ENCODE measurements at regions not wholly inside any gene's neighbourhood (a gene's known extent, or its start where the extent isn't known, plus 50 kb on each side); places are given as distances from the start of the nearest gene placed in this dataset.

DNA sequence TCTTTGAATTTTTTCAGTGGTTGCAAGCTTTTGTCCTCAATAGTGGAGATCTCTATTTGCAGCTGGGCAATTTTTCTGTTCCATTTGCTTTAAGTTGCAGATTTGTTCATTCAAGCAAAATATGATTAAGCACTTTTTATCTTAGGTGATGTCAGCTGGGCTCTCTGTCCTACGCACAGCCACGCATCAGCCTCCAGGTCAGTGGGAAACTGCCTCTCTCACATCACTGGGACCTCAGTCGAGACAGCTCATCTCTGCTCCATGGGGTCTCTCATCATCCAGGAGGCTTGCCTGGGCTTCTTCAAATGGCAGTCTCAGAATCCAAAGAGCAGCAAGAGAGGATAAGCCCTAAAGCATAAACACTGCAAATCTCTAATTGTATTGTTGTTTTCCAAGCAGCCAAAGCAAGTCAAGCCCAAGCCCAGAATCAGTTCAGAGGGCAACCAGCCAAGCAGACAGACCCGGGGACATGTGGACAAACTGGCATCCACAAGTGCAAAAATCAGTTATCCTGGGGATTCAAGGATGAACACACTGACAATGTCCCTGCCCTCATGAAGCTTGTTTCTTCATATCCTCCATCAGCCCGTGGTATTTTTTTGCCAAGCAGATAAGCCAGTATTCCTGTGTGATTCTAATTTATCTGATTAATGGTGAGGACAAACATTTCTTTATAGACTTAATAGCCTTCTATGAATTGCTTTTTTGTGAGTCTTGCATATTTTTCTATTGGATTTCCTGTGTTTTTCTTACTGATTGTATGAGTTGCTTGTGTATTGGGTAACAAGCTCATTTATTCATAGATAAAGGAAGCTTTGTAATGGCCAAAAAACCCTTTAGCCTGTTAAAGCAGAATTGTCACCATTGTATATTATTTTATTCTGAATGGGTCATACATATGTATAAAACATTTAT lies 262.5 kb downstream of the GXYLT1 start:
- H3K4me3 ChIP-seq (ENCODE audit: low read depth, low read length): no peak overlapping the region
- TF ChIP-seq, protein P1, sequence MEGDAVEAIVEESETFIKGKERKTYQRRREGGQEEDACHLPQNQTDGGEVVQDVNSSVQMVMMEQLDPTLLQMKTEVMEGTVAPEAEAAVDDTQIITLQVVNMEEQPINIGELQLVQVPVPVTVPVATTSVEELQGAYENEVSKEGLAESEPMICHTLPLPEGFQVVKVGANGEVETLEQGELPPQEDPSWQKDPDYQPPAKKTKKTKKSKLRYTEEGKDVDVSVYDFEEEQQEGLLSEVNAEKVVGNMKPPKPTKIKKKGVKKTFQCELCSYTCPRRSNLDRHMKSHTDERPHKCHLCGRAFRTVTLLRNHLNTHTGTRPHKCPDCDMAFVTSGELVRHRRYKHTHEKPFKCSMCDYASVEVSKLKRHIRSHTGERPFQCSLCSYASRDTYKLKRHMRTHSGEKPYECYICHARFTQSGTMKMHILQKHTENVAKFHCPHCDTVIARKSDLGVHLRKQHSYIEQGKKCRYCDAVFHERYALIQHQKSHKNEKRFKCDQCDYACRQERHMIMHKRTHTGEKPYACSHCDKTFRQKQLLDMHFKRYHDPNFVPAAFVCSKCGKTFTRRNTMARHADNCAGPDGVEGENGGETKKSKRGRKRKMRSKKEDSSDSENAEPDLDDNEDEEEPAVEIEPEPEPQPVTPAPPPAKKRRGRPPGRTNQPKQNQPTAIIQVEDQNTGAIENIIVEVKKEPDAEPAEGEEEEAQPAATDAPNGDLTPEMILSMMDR (IDR thresholded peaks at IDR 0.05; ENCODE audit: borderline replicate concordance, insufficient read depth, low read depth, low read length): no peak

DNA sequence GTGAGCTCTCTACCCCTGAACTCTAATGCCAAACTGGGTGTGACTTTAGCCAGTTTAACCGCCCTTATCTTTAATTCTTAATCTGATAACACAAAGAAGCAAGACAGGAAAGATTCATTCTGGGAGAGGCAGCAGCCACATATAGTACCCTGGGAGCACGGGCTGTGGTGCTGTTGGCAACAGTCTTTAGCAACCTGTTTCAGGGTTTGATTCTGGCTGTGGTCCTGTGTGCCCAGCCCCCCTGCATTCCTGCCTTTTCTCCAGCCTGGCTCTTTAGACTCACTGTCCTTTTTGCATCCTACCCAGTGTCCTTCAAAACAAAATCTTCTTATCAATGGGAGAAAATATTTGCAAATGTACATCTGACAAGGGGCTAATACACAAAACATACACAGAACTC lies 275.2 kb downstream of the GXYLT1 start:
- TF ChIP-seq, protein P1 (IDR thresholded peaks at IDR 0.05; ENCODE audit: borderline replicate concordance, insufficient read depth, low read depth, low read length): no peak
- no peak overlapping the region for H3K4me3 ChIP-seq (ENCODE audit: low read depth, low read length)

DNA sequence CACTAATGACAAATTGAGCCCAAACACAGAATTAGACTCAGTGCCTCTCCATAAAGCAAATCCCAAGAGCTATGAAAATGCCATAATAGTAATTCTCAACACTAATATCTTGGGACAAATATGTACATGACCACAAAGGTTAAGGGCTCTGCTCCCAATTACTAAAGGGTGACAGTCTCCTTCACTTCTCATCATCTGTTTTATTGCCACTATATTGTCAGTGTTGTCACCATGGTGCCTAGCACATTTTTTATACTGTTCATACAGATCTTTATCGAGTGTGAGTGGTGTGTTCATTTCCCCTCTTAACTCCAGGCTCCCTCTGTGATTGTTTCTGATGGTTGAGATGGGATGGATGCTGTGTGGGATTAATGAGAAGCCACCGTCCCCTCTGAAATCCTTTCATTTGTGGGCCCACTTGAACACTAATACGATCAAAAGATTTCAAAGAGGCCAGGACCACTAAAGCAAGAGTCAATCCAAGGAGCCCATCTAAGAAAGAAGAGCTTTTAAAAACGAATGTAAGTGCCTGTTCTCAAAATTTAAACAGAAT lies 277.7 kb downstream of the GXYLT1 start:
- no peak overlapping the region for H3K4me3 ChIP-seq (ENCODE audit: low read depth, low read length)
- TF ChIP-seq, protein P1 (IDR thresholded peaks at IDR 0.05; ENCODE audit: borderline replicate concordance, insufficient read depth, low read depth, low read length): no peak

DNA sequence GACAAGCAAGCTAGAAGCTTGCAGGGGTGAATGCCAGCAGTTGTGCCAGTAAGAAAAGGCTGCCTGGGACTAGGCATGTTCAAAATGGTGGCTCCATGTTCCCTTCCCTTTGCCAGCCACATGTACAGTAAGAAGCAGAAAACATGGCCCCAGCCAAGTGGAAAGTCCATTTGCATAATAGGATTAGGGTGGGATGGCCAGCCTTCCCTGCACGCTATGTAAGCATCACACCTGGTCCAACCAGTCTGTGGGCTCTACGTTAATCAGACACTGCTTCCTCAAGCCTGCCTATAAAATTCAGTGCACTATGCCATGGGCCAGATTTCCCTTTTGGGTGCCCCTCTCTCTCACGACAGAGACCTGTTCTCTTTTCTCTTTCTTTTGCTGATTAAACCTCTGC lies 288.4 kb downstream of the GXYLT1 start:
- no peak overlapping the region for H3K4me3 ChIP-seq (ENCODE audit: low read depth, low read length)
- TF ChIP-seq, protein P1 (IDR thresholded peaks at IDR 0.05; ENCODE audit: borderline replicate concordance, insufficient read depth, low read depth, low read length): no peak

DNA sequence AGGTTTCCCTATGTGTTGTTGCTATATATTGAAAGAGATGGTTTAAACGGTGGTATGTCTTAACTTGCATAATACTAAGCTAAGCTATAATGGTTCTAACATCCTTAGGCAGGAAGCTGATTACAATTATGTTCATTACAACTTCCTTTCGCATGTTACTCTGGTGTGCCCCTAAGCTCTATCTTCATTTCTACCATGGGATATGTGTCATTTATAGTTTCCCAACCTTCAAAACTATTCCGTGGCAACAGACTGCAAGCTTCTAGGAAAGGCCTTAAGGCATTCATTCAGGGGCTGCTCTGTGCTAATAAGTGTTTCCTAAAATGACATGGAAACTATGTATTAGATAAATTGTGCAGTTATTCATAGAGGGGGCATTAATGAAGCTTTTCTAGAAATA lies 294.6 kb downstream of the GXYLT1 start:
- TF ChIP-seq, protein P1 (IDR thresholded peaks at IDR 0.05; ENCODE audit: borderline replicate concordance, insufficient read depth, low read depth, low read length): no peak
- H3K4me3 ChIP-seq (ENCODE audit: low read depth, low read length): no peak overlapping the region

DNA sequence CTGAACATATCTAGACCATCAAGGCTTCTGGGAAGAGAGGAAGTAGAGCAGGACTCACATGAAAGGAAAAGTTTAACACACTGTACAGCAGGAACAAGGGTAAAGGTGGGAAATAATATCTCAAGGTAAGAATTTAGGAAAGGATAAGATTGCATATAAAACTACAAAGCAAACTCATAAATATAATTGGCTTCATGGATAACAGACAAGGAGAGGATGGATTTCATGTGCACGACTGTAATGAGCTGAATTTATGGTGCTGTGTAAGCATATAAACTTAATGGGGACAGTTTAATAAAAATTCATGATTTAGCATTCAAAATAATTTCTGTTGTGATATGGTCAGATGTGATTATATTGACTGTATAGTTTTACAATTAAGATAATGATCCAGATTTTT lies 298.0 kb downstream of the GXYLT1 start:
- TF ChIP-seq, protein P1 (IDR thresholded peaks at IDR 0.05; ENCODE audit: borderline replicate concordance, insufficient read depth, low read depth, low read length): no peak
- H3K4me3 ChIP-seq (ENCODE audit: low read depth, low read length): no peak overlapping the region

DNA sequence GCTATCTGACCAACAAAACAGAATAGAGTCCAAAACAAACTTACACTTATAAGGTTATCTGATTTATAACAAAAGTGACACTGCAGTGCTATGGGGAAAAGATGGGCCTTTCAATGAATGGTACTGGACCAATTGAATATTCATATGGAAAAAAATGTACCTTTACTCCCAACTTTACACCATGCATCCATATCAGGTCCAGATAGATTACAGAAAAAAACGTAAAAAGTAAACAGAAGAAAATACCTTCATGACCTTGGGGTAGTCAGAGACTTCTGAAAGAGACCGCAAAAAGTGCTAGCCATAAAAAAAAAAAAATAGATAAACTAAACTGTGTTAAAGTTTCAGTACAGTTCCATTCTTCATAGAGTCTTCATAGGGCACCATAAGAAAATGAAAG lies 308.3 kb downstream of the GXYLT1 start:
- TF ChIP-seq, protein P1 (IDR thresholded peaks at IDR 0.05; ENCODE audit: borderline replicate concordance, insufficient read depth, low read depth, low read length): no peak

More for the DNA sequence above, 308.3 kb downstream of the GXYLT1 start:
- no peak overlapping the region for H3K4me3 ChIP-seq (ENCODE audit: low read depth, low read length)

Measured in GM12875 (cell line).